Subcutaneous abdominal adipose tissue (tissue), 5 donors: ENCODE measurements at regions not wholly inside any gene's neighbourhood (a gene's known extent, or its start where the extent isn't known, plus 50 kb on each side); places are given as distances from the start of the nearest gene placed in this dataset.
"Not testable (repeated sequence)": the region's sequence is repeated elsewhere in the genome, so short reads cannot be mapped to it uniquely, and the experiment has no call there.

Experiments used
- H3K27ac ChIP-seq: one replicate; pipeline ENCODE4 v1.7.0; 2013; ENCODE audit warnings: low read depth, mild to moderate bottlenecking, inconsistent platforms, low read length, moderate library complexity
- H3K27me3 ChIP-seq, 5 donors: one replicate each; pipeline ENCODE4 v1.7.0; 2013; ENCODE audit warnings: low read length in 5 of 5, inconsistent platforms in 1 of 5; ENCODE audit not compliant: control insufficient read depth in 5 of 5, insufficient read depth in 4 of 5
- H3K36me3 ChIP-seq, 5 donors: one replicate each; pipeline ENCODE4 v1.7.0; 2013; ENCODE audit warnings: low read length in 5 of 5; ENCODE audit not compliant: control insufficient read depth in 5 of 5, insufficient read depth in 5 of 5
- H3K4me1 ChIP-seq, 5 donors: one replicate each; pipeline ENCODE4 v1.7.0; 2013; ENCODE audit warnings: low read length in 5 of 5, mild to moderate bottlenecking in 3 of 5, moderate library complexity in 1 of 5; ENCODE audit not compliant: control insufficient read depth in 5 of 5, insufficient read depth in 5 of 5
- H3K4me3 ChIP-seq, 5 donors: one replicate each; pipeline ENCODE4 v1.7.0; 2013; ENCODE audit warnings: low read length in 5 of 5, low read depth in 1 of 5
- H3K9ac ChIP-seq, 5 donors: one replicate each; pipeline ENCODE4 v1.7.0; 2013; ENCODE audit warnings: low read length in 5 of 5, mild to moderate bottlenecking in 4 of 5, moderate library complexity in 3 of 5
- H3K9me3 ChIP-seq, 5 donors: one replicate each; pipeline ENCODE4 v1.7.0; 2013; ENCODE audit warnings: low read length in 5 of 5; ENCODE audit not compliant: control insufficient read depth in 5 of 5
- donor health status: healthy.
- donor health status: healthy.
- donor health status: healthy.
- donor health status: healthy.
- donor health status: healthy.

- Histone ChIP-seq H3K36me3 (no peaks in the 10 kb centered on the region), H3K4me3 (no peak overlapping the region), H3K4me1 (peaks cover 0 to 4% (median 0%) of the 10 kb centered on the region in 5 donors), H3K27me3 (no peaks in the 10 kb centered on the region), H3K9me3 (no peaks in the 10 kb centered on the region), H3K9ac (no peak overlapping the region), H3K27ac (no peak overlapping the region)
These were observed 207.7 kb downstream of the LAT start for GRCh38 chr16:29192329-29193247.

GRCh38 chr16:29191636-29192180, 206.9 kb downstream of the LAT start:
- not testable (repeated sequence) for H3K9me3 ChIP-seq, H3K27me3 ChIP-seq, H3K9ac ChIP-seq, H3K36me3 ChIP-seq, H3K4me1 ChIP-seq, H3K4me3 ChIP-seq, H3K27ac ChIP-seq

GRCh38 chr16:29190553-29191431, 205.9 kb downstream of the LAT start:
- not testable (repeated sequence) for H3K4me3 ChIP-seq, H3K9me3 ChIP-seq, H3K27me3 ChIP-seq, H3K27ac ChIP-seq, H3K36me3 ChIP-seq, H3K4me1 ChIP-seq, H3K9ac ChIP-seq

- H3K4me3 ChIP-seq, H3K36me3 ChIP-seq, H3K9me3 ChIP-seq, H3K27me3 ChIP-seq, H3K4me1 ChIP-seq, H3K27ac ChIP-seq, H3K9ac ChIP-seq: not testable (repeated sequence)
These were observed 204.0 kb downstream of the LAT start for GRCh38 chr16:29188806-29189205.

- not testable (repeated sequence) for H3K4me3 ChIP-seq, H3K36me3 ChIP-seq, H3K27me3 ChIP-seq, H3K27ac ChIP-seq, H3K9me3 ChIP-seq, H3K9ac ChIP-seq
- peaks cover 0 to 12% (median 2%) of the 10 kb centered on the region in 5 donors for H3K4me1 ChIP-seq
These were observed 201.7 kb downstream of the LAT start for GRCh38 chr16:29186306-29187220.

- not testable (repeated sequence) for H3K9me3 ChIP-seq, H3K9ac ChIP-seq, H3K4me3 ChIP-seq, H3K27ac ChIP-seq, H3K36me3 ChIP-seq, H3K27me3 ChIP-seq
- peaks cover 0 to 12% (median 2%) of the 10 kb centered on the region in 5 donors for H3K4me1 ChIP-seq
These were observed 201.0 kb downstream of the LAT start for GRCh38 chr16:29185872-29186271.

- H3K27me3 ChIP-seq, H3K27ac ChIP-seq, H3K9me3 ChIP-seq, H3K36me3 ChIP-seq, H3K9ac ChIP-seq: not testable (repeated sequence)
- Histone ChIP-seq H3K4me3 (peak overlapping the region in 1 of 5 donors; percentile 37), H3K4me1 (peaks cover 0 to 12% (median 2%) of the 10 kb centered on the region in 5 donors)
These were observed 200.0 kb downstream of the LAT start for GRCh38 chr16:29184738-29185438.

GRCh38 chr16:29182940-29183868, 198.4 kb downstream of the LAT start:
- H3K4me1 ChIP-seq, result peaks cover under 1 to 25% (median 11%) of the 10 kb centered on the region in 5 donors
- not testable (repeated sequence) for H3K9ac ChIP-seq, H3K36me3 ChIP-seq, H3K9me3 ChIP-seq, H3K27ac ChIP-seq, H3K4me3 ChIP-seq, H3K27me3 ChIP-seq
